HAP-1 (cell line): ENCODE measurements at regions not wholly inside any gene's neighbourhood (a gene's known extent, or its start where the extent isn't known, plus 50 kb on each side); places are given as distances from the start of the nearest gene placed in this dataset.

Experiments
- DNase-seq, 2 experiments: peaks; one replicate each; pipeline ENCODE4 v3.0.0-alpha.2; 2016 to 2020; ENCODE audit warnings: low spot score in 2 of 2
- H3K27me3 ChIP-seq: fragments of 250-450 bp; sonication (Bioruptor Pico); 2 replicates; pipeline ENCODE4 v1.5.1; 2020; ENCODE audit warnings: low read depth, mild to moderate bottlenecking, moderate library complexity
- H3K36me3 ChIP-seq: fragments of 250-450 bp; sonication (Bioruptor Pico); replicated peaks from 2 replicates; pipeline ENCODE4 v1.5.1; 2020; ENCODE audit warnings: mild to moderate bottlenecking
- H3K4me1 ChIP-seq: fragments of 250-450 bp; sonication (Bioruptor Pico); 2 replicates; pipeline ENCODE4 v1.5.1; 2020; ENCODE audit warnings: mild to moderate bottlenecking
- H3K4me3 ChIP-seq: fragments of 250-450 bp; sonication (Bioruptor Pico); 2 replicates; pipeline ENCODE4 v1.5.1; 2020; ENCODE audit warnings: mild to moderate bottlenecking, moderate library complexity
- H3K9me3 ChIP-seq: fragments of 250-450 bp; sonication (Bioruptor Pico); 2 replicates; pipeline ENCODE4 v1.5.1; 2020; ENCODE audit warnings: mild to moderate bottlenecking, moderate library complexity
- in situ Hi-C: fragments of 300-500 bp; cut with MboI; formaldehyde crosslinking; loops from 3 replicates; pipeline ENCODE4 v1.14.3; 2020; ENCODE audit warnings: low sequenced_read_pairs, inconsistent platforms, mixed read lengths

GRCh38 chr2:147506889-147507288 lies 337.9 kb upstream of the ACVR2A start:
- peaks cover 3% of the 10 kb centered on the region for H3K4me1 ChIP-seq
- in situ Hi-C loops, result no loop called here
- no peaks in the 10 kb centered on the region for H3K36me3 ChIP-seq
- H3K9me3 ChIP-seq, result no peaks in the 10 kb centered on the region
- H3K4me3 ChIP-seq, result no peak overlapping the region
- no peak for DNase-seq
- no peaks in the 10 kb centered on the region for H3K27me3 ChIP-seq

GRCh38 chr2:147502711-147503290 lies 342.0 kb upstream of the ACVR2A start:
- Histone ChIP-seq H3K9me3 (no peaks in the 10 kb centered on the region), H3K4me3 (no peak overlapping the region), H3K4me1 (peaks cover 18% of the 10 kb centered on the region), H3K36me3 (no peaks in the 10 kb centered on the region), H3K27me3 (no peaks in the 10 kb centered on the region)
- DNase-seq, result no peak
- in situ Hi-C loops, result no loop called here

GRCh38 chr2:147501968-147502367 lies 342.9 kb upstream of the ACVR2A start:
- no peak for DNase-seq
- Histone ChIP-seq H3K4me1 (peaks cover 18% of the 10 kb centered on the region), H3K27me3 (no peaks in the 10 kb centered on the region), H3K4me3 (no peak overlapping the region), H3K36me3 (no peaks in the 10 kb centered on the region), H3K9me3 (no peaks in the 10 kb centered on the region)
- in situ Hi-C loops, result no loop called here

GRCh38 chr2:147500819-147501395 lies 343.9 kb upstream of the ACVR2A start:
- Histone ChIP-seq H3K27me3 (no peaks in the 10 kb centered on the region), H3K4me1 (peaks cover 18% of the 10 kb centered on the region), H3K4me3 (no peak overlapping the region), H3K36me3 (no peaks in the 10 kb centered on the region), H3K9me3 (peaks cover 4% of the 10 kb centered on the region; the same call in 1 of the 2 replicates)
- no peak for DNase-seq
- in situ Hi-C loops, result no loop called here

- no peak for DNase-seq
These were observed 344.6 kb upstream of the ACVR2A start for GRCh38 chr2:147500229-147500628.

GRCh38 chr2:147499785-147500184 lies 345.0 kb upstream of the ACVR2A start:
- Histone ChIP-seq H3K4me1 (peaks cover 21% of the 10 kb centered on the region), H3K9me3 (peaks cover 14% of the 10 kb centered on the region), H3K27me3 (no peaks in the 10 kb centered on the region), H3K36me3 (no peaks in the 10 kb centered on the region), H3K4me3 (no peak overlapping the region)
- in situ Hi-C loops, result no loop called here
- DNase-seq, result no peak

More at GRCh38 chr2:147500229-147500628, 344.6 kb upstream of the ACVR2A start:
- Histone ChIP-seq H3K36me3 (no peaks in the 10 kb centered on the region), H3K9me3 (peaks cover 9% of the 10 kb centered on the region), H3K4me1 (peaks cover 18% of the 10 kb centered on the region), H3K4me3 (no peak overlapping the region), H3K27me3 (no peaks in the 10 kb centered on the region)
- in situ Hi-C loops, result no loop called here

- Histone ChIP-seq H3K27me3 (no peaks in the 10 kb centered on the region), H3K4me1 (peaks cover 24% of the 10 kb centered on the region), H3K9me3 (peaks cover 16% of the 10 kb centered on the region), H3K4me3 (no peak overlapping the region), H3K36me3 (no peaks in the 10 kb centered on the region)
- DNase-seq, result no peak
- in situ Hi-C loops, result no loop called here
These were observed 349.1 kb upstream of the ACVR2A start for GRCh38 chr2:147495734-147496133.

GRCh38 chr2:147492471-147492870 lies 352.4 kb upstream of the ACVR2A start:
- DNase-seq, result no peak
- Histone ChIP-seq H3K36me3 (no peaks in the 10 kb centered on the region), H3K9me3 (peaks cover 16% of the 10 kb centered on the region), H3K4me1 (peaks cover 14% of the 10 kb centered on the region), H3K4me3 (no peak overlapping the region), H3K27me3 (no peaks in the 10 kb centered on the region)
- in situ Hi-C loops, result no loop called here

- in situ Hi-C loops, result no loop called here
- H3K4me1 ChIP-seq, result peaks cover 14% of the 10 kb centered on the region
- peaks cover 16% of the 10 kb centered on the region for H3K9me3 ChIP-seq
- no peak for DNase-seq
- H3K4me3 ChIP-seq, result no peak overlapping the region
- no peaks in the 10 kb centered on the region for H3K36me3 ChIP-seq
- no peaks in the 10 kb centered on the region for H3K27me3 ChIP-seq
These were observed 353.3 kb upstream of the ACVR2A start for GRCh38 chr2:147491506-147491905.

- Histone ChIP-seq H3K9me3 (peaks cover 10% of the 10 kb centered on the region), H3K4me1 (peaks cover 14% of the 10 kb centered on the region), H3K27me3 (no peaks in the 10 kb centered on the region), H3K36me3 (no peaks in the 10 kb centered on the region), H3K4me3 (no peak overlapping the region)
- peak in 1 of 2 experiments; percentile 9 for DNase-seq
- in situ Hi-C loops, result no loop called here
These were observed 354.2 kb upstream of the ACVR2A start for GRCh38 chr2:147490401-147491261.

GRCh38 chr2:147488472-147488871 lies 356.4 kb upstream of the ACVR2A start:
- no peaks in the 10 kb centered on the region for H3K27me3 ChIP-seq
- no peak overlapping the region for H3K4me3 ChIP-seq
- H3K9me3 ChIP-seq, result no peaks in the 10 kb centered on the region
- no peaks in the 10 kb centered on the region for H3K36me3 ChIP-seq
- in situ Hi-C loops, result no loop called here
- peaks cover 11% of the 10 kb centered on the region for H3K4me1 ChIP-seq
- no peak for DNase-seq

GRCh38 chr2:147487978-147488289 lies 356.9 kb upstream of the ACVR2A start:
- Histone ChIP-seq H3K4me3 (no peak overlapping the region), H3K27me3 (no peaks in the 10 kb centered on the region), H3K4me1 (peaks cover 11% of the 10 kb centered on the region), H3K36me3 (no peaks in the 10 kb centered on the region), H3K9me3 (no peaks in the 10 kb centered on the region)
- in situ Hi-C loops, result no loop called here
- DNase-seq, result no peak

GRCh38 chr2:147487286-147487977 lies 357.4 kb upstream of the ACVR2A start:
- in situ Hi-C loops, result no loop called here
- Histone ChIP-seq H3K4me3 (no peak overlapping the region), H3K4me1 (peaks cover 12% of the 10 kb centered on the region), H3K9me3 (no peaks in the 10 kb centered on the region), H3K36me3 (no peaks in the 10 kb centered on the region), H3K27me3 (no peaks in the 10 kb centered on the region)
- no peak for DNase-seq
